Prostate gland (tissue), 2 donors: ENCODE measurements at regions not wholly inside any gene's neighbourhood (a gene's known extent, or its start where the extent isn't known, plus 50 kb on each side); places are given as distances from the start of the nearest gene placed in this dataset.

ENCODE experiments used
- POLR2A ChIP-seq: fragments of 450-650 bp; IDR thresholded peaks from one replicate; pipeline ENCODE4 v1.6.1; 2016; ENCODE audit warnings: antibody characterized with exemption, mild to moderate bottlenecking
- POLR2AphosphoS5 ChIP-seq: sonication (generic); formaldehyde crosslinking; IDR thresholded peaks from one replicate; pipeline ENCODE4 v1.6.1; 2017; ENCODE audit warnings: antibody characterized with exemption
- TF ChIP-seq, protein P1 (sequence below), 4 experiments: fragments of 200-600 bp in 2 of 4; fragments of 450-650 bp in 2 of 4; sonication (generic) in 2 of 4; IDR thresholded peaks; 1 replicate in 3 of 4; 2 replicates in 1 of 4; pipeline ENCODE4 v1.5.1; 2016 to 2019; ENCODE audit warnings: antibody characterized with exemption in 4 of 4, mild to moderate bottlenecking in 2 of 4, moderate library complexity in 2 of 4

DNA sequence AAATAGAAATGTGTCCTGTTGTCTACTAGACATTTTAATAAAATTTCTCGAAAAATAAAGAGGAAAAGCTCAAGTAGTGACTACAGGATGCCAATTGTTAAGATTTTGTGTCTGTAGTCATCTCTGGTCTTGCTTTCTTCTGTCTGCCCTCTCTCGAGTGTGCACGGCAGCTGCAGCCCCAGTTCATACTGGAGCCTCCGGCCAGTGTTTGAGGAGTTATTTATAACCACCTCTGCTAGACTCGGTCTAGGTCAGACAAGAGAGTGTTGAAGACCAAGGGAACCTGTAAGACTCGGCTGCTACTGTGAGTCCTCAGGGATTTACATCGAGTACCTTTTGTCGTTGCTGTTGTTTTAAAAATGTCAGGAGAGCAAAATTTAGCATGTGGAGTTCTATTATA, 810.1 kb upstream of the POU3F3 start:
- TF ChIP-seq POLR2AphosphoS5 (no peak), POLR2A (no peak)
- TF ChIP-seq, protein P1, sequence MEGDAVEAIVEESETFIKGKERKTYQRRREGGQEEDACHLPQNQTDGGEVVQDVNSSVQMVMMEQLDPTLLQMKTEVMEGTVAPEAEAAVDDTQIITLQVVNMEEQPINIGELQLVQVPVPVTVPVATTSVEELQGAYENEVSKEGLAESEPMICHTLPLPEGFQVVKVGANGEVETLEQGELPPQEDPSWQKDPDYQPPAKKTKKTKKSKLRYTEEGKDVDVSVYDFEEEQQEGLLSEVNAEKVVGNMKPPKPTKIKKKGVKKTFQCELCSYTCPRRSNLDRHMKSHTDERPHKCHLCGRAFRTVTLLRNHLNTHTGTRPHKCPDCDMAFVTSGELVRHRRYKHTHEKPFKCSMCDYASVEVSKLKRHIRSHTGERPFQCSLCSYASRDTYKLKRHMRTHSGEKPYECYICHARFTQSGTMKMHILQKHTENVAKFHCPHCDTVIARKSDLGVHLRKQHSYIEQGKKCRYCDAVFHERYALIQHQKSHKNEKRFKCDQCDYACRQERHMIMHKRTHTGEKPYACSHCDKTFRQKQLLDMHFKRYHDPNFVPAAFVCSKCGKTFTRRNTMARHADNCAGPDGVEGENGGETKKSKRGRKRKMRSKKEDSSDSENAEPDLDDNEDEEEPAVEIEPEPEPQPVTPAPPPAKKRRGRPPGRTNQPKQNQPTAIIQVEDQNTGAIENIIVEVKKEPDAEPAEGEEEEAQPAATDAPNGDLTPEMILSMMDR (IDR thresholded peaks at IDR 0.05): no peak
